Activated CD8-positive, alpha-beta memory T cell treated with anti-CD3 and anti-CD28 coated beads, Interleukin-2, amount 10 ng/mL, durations not matched to agents 7 days and 5 days (primary cell): ENCODE measurements at regions not wholly inside any gene's neighbourhood (a gene's known extent, or its start where the extent isn't known, plus 50 kb on each side); places are given as distances from the start of the nearest gene placed in this dataset.
"Not testable (repeated sequence)": the region's sequence is repeated elsewhere in the genome, so short reads cannot be mapped to it uniquely, and the experiment has no call there.

Experiments used
- ATAC-seq: fragments of 150-1000 bp; cut with Tn5 transposase; one replicate; pipeline ENCODE4 v1.10.0; 2021; ENCODE audit warnings: moderate library complexity
- CTCF ChIA-PET: fragments of 350-600 bp; sonication (Branson Sonifier 250); formaldehyde crosslinking; loops from one replicate; lab custom pipeline; 2021; ENCODE audit warnings: antibody characterized with exemption; lab: Charles Lee
- DNase-seq: peaks from one replicate; pipeline ENCODE4 v3.0.0-alpha.2; 2020
- H3K27ac Mint-ChIP-seq: one replicate; pipeline ENCODE4 v1.8.0; 2021; ENCODE audit warnings: mild to moderate bottlenecking, mixed read lengths
- H3K27me3 Mint-ChIP-seq: one replicate; pipeline ENCODE4 v1.8.0; 2021; ENCODE audit warnings: mixed read lengths
- H3K36me3 Mint-ChIP-seq: one replicate; pipeline ENCODE4 v1.8.0; 2021; ENCODE audit warnings: mild to moderate bottlenecking, mixed read lengths
- H3K4me1 Mint-ChIP-seq: one replicate; pipeline ENCODE4 v1.8.0; 2021; ENCODE audit warnings: mixed read lengths
- H3K4me3 Mint-ChIP-seq: one replicate; pipeline ENCODE4 v1.8.0; 2021; ENCODE audit warnings: mild to moderate bottlenecking, moderate library complexity, mixed read lengths
- H3K9me3 Mint-ChIP-seq: one replicate; pipeline ENCODE4 v1.8.0; 2022; ENCODE audit warnings: low read depth, mixed read lengths

DNA sequence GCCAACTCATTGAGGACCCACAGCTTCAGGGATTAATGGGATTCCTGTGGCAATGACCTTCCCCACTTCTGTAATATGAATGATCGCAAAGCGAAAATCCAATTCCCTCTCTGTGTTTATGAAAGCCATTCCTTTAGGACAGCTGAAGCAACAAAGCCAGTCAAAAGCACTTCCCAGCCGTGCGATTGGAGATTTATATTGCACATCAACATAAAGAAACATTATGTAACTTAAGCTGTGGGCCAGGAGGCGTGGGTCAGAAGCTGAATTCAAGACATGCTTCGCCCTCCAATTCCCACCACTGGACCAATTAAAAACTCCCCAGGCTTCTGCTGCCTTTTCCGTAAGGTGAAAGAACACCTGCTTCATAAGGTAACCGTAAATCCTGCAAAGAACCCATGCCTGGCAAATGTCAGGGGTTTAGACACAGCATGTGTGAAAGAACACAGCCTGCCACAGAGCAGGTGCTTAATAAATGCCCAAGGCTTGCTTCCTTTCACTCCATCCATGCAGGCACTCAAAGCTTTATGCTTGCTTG is 138.9 kb upstream of the SOD1 start:
- CTCF ChIA-PET: no interaction called here
- H3K9me3 Mint-ChIP-seq: no peaks in the 10 kb centered on the region
- DNase-seq (no peak), ATAC-seq (no peak)
- H3K4me1 Mint-ChIP-seq: no peaks in the 10 kb centered on the region
- H3K27ac Mint-ChIP-seq: no peak overlapping the region
- H3K4me3 Mint-ChIP-seq: no peak overlapping the region
- H3K36me3 Mint-ChIP-seq: no peaks in the 10 kb centered on the region
- peaks cover 14% of the 10 kb centered on the region for H3K27me3 Mint-ChIP-seq

DNA sequence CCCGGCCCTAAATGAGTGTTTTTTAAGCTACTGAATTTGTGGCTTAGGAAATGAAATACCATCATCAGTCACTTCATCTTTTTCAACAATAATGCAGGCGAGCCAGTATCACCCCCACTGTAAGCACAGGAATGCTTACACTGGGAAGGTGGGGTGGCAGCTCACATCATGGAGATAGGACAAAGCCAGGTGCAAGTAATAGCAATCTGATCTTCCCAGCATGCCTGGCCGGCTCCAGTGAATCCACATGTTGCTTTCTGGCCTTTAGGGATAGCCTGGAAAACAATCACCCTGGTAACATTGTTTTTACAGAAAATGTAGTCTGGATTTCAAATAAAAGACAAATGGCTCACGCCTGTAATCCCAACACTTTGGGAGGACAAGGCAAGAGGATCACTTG is 140.9 kb upstream of the SOD1 start:
- Mint-ChIP-seq H3K36me3 (no peaks in the 10 kb centered on the region), H3K27me3 (peaks cover 20% of the 10 kb centered on the region), H3K4me1 (no peaks in the 10 kb centered on the region), H3K9me3 (no peaks in the 10 kb centered on the region), H3K27ac (no peak overlapping the region), H3K4me3 (no peak overlapping the region)
- DNase-seq (no peak), ATAC-seq (no peak)
- CTCF ChIA-PET: no interaction called here

DNA sequence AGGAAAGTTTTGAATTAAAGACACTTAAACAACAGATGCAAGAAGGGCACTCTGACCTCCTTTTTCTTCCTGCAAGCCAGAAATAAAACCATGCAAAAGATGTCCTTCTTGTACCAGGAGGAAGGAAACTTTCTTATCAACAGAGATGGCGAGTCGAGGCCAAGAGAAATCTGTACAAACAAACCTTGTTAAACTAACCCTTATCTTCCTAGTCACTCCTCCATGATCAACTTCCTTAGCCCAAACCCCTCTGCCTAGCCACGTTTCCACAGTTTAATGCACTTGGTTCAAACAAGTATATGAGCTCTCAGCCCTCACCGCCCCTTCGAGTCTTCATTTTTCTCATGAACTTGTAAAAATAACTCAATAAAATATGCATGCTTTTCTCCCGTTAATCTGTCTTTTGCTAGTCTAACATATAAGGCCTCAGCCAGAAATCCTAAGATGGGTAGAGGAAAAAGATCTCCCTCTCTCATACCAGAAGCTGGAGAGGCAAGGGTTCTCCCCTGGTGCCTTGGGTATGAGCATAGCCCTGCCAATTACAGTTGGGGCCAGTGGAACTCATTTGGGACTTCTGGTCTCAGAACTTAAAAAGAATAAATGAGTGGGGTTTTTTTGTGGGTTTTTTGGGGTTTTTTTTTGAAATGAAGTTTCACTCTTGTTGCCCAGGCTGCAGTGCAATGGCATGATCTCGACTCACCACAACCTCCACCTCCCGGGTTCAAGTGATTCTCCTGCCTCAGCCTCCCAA is 141.7 kb upstream of the SOD1 start:
- CTCF ChIA-PET: no interaction called here
- DNase-seq (no peak), ATAC-seq (no peak)
- Mint-ChIP-seq H3K36me3 (no peaks in the 10 kb centered on the region), H3K4me3 (no peak overlapping the region), H3K27me3 (peaks cover 22% of the 10 kb centered on the region), H3K27ac (no peak overlapping the region), H3K9me3 (no peaks in the 10 kb centered on the region), H3K4me1 (no peaks in the 10 kb centered on the region)

DNA sequence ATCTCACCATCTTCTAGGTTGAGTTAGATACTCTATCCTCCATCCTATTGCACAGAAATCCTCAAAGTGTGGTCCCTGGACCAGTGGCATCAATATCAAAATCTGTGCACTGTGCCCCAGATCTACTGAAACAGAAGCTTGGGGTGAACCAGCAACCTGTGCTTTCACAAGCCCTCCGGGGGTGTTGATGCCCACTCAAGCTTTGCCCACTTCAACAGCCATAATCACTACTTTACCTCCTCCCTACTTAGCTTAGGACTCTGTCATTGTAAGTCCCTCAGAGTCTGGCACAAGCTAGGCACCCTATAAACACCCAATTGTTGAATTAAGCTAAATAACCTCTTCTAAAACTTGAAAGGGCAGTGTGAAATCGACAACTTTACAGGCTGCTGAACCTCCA is 144.2 kb upstream of the SOD1 start:
- no peak overlapping the region for H3K4me3 Mint-ChIP-seq

DNA sequence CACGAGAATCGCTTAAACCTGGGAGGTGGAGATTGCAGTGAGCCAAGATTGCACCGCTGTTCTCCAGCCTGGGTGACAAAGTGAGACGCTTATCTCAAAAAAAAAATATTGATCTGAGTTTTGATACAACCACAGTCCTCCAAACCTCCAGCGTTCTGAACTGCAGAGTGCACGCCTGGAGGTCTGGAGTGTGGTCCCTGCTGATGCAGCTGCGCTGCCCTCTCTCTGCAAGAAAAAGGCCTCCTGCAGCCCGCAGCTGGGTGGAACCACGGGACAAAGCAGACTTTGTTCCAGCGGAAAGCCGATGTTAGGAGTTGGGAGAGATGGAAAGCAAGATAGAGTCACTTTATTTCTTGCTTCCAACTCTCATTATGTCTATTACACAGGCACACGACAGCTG is 144.9 kb upstream of the SOD1 start:
- Mint-ChIP-seq H3K27me3 (peaks cover 25% of the 10 kb centered on the region), H3K4me3 (no peak overlapping the region), H3K4me1 (peaks cover 10% of the 10 kb centered on the region), H3K9me3 (no peaks in the 10 kb centered on the region), H3K36me3 (no peaks in the 10 kb centered on the region), H3K27ac (no peak overlapping the region)
- ATAC-seq (no peak), DNase-seq (no peak)
- CTCF ChIA-PET: interaction anchor here (1.3 kb wide), 1 partner anchor 301 kb away, joined by 3 read pairs; no protein-coding TSS in a partner anchor

More for the DNA sequence above, 144.2 kb upstream of the SOD1 start:
- H3K9me3 Mint-ChIP-seq: no peaks in the 10 kb centered on the region
- DNase-seq (no peak), ATAC-seq (no peak)
- CTCF ChIA-PET: interaction anchor here (0.9 to 1.3 kb wide), 2 partner anchors 44 to 302 kb away, joined by 3 read pairs; no protein-coding TSS in a partner anchor
- H3K36me3 Mint-ChIP-seq: no peaks in the 10 kb centered on the region
- peaks cover 29% of the 10 kb centered on the region for H3K27me3 Mint-ChIP-seq
- H3K27ac Mint-ChIP-seq: no peak overlapping the region
- H3K4me1 Mint-ChIP-seq: peaks cover 3% of the 10 kb centered on the region

DNA sequence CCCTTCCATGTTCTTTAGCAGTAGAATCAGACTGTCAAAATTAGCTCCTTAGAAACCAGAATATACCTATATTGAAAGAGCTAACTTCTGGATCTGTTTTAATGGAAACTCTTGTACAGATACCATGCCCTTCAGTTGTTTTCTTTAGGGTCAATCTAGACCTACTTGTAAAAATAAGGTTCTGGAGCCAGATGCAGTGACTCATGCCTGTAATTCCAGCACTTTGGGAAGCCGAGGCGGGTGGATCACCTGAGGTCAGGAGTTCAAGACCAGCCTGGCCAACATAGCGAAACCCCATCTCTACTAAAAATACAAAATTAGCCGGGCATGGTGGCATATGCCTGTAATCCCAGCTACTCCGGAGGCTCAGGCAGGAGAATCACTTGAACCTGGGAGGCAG is 146.0 kb upstream of the SOD1 start:
- H3K4me3 Mint-ChIP-seq, H3K9me3 Mint-ChIP-seq, ATAC-seq, H3K36me3 Mint-ChIP-seq, DNase-seq, H3K27ac Mint-ChIP-seq: not testable (repeated sequence)
- CTCF ChIA-PET: interaction anchor here (0.7 kb wide), 1 partner anchor 318 kb away, joined by 3 read pairs; no protein-coding TSS in a partner anchor
- Mint-ChIP-seq H3K27me3 (peaks cover 33% of the 10 kb centered on the region), H3K4me1 (peaks cover 18% of the 10 kb centered on the region)

DNA sequence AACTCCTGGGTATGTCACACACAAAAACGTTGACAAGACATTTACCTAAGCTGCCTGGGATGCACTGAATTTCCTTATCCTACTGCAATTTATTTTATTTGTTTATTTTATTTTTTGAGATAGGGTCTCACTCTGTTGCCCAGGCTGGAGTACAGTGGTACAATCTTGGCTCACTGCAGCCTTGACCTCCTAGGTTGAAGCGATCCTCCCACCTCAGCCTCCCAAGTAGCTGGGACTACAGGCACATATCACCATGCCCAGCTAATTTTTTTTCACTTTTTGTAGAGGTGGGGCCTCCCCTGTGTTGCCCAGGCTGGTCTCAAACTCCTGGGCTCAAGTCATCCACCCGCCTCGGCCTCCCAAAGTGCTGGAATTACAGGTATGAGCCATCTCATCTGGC is 147.5 kb upstream of the SOD1 start:
- H3K27me3 Mint-ChIP-seq: peaks cover 35% of the 10 kb centered on the region
- CTCF ChIA-PET: interaction anchor here (1.5 kb wide), 1 partner anchor 69 kb away, joined by 3 read pairs; no protein-coding TSS in a partner anchor
- not testable (repeated sequence) for ATAC-seq

DNA sequence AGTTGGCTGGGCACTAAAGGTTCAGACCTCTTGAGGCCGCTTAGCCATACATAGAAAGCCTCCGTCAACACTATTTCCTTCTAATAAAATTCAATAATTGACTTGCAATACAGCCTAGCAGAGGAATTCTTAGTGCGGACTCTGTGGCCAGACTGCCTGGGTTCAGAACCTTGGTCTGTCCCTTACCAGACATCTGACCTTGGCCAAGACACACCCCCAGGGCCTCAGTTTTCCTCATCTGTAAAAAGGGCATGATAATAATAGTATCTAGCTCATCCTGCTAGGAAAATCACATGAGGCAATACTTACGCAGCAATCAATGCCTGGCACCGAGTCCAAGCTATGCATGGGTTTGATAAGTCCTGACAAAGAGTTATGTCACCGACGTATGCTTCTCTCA is 148.2 kb upstream of the SOD1 start:
- Mint-ChIP-seq H3K9me3 (no peaks in the 10 kb centered on the region), H3K27ac (no peak overlapping the region), H3K27me3 (peaks cover 35% of the 10 kb centered on the region), H3K36me3 (no peaks in the 10 kb centered on the region), H3K4me3 (no peak overlapping the region), H3K4me1 (peaks cover 20% of the 10 kb centered on the region)
- CTCF ChIA-PET: no interaction called here
- DNase-seq (no peak), ATAC-seq (no peak)

More for the DNA sequence above, 147.5 kb upstream of the SOD1 start:
- DNase-seq, H3K36me3 Mint-ChIP-seq, H3K4me3 Mint-ChIP-seq, H3K27ac Mint-ChIP-seq, H3K9me3 Mint-ChIP-seq: not testable (repeated sequence)
- peaks cover 18% of the 10 kb centered on the region for H3K4me1 Mint-ChIP-seq

DNA sequence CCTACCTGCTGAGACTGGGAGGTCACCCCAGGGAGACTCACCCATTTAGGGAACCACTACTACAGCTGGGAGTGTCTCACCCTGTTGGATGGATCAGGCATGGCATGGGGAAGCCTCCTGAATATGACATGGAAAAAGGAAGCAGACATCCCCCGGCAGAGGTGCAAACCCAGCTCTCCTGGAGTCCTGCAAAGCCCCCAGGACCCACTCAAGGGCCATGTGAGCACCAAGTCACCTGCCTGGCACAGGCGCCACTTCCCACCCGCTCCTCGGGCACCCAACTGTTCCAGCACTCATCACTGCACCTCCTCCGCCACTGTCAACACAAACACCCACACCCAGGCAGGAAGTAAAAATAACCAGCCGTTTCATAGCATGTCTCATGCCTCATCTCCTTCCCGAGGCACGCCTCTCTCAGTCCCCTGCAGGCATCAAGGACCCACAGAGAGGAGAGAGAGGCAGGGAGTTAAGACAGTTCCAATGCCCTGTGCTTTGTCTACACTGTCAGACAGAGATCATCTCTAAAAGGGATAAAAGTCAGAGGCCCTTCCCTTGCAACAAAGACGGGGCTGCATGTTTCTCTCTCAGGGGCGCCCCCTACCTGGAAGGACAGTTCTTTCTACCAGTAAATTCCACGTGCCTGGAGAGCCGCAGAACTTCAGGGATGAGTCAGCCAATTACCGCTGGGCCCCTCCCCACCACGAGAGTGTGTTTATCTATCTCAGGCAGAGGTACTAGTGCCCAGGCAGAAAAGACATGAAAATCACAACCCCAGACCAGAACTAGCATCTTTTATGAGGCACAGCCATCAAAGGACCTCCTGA is 150.1 kb upstream of the SOD1 start:
- Mint-ChIP-seq H3K27me3 (peaks cover 42% of the 10 kb centered on the region), H3K4me1 (peaks cover 26% of the 10 kb centered on the region), H3K36me3 (no peaks in the 10 kb centered on the region), H3K9me3 (no peaks in the 10 kb centered on the region), H3K27ac (peak overlapping the region; percentile 58), H3K4me3 (peak overlapping the region; percentile 21)
- ATAC-seq (peak; percentile 88), DNase-seq (peak; percentile 90)
- CTCF ChIA-PET: no interaction called here

DNA sequence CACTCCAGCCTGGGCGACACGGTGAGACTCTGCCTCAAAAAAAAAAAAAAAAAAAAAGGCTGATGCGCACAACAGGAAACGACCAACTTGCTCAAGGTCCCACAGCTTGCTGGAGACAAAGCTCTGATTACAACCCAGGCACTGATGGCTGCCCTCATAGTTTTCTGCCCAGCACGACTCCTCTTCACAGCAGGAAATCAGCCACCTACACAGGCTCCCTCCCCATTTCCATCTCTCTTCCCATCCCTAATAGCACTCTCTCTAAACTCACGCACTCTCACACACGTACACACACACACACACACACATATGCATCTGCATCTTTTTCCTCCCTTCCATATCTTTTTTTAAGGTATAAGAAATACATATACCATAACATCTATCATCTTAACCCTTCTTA is 153.5 kb upstream of the SOD1 start:
- peaks cover 26% of the 10 kb centered on the region for H3K4me1 Mint-ChIP-seq
- ATAC-seq: no peak
- no peak overlapping the region for H3K27ac Mint-ChIP-seq
- peaks cover 33% of the 10 kb centered on the region for H3K27me3 Mint-ChIP-seq
- no peaks in the 10 kb centered on the region for H3K36me3 Mint-ChIP-seq
- DNase-seq: no peak
- CTCF ChIA-PET: interaction anchor here (0.7 kb wide), 1 partner anchor 589 kb away, joined by 3 read pairs; no protein-coding TSS in a partner anchor
- no peaks in the 10 kb centered on the region for H3K9me3 Mint-ChIP-seq
- H3K4me3 Mint-ChIP-seq: no peak overlapping the region

DNA sequence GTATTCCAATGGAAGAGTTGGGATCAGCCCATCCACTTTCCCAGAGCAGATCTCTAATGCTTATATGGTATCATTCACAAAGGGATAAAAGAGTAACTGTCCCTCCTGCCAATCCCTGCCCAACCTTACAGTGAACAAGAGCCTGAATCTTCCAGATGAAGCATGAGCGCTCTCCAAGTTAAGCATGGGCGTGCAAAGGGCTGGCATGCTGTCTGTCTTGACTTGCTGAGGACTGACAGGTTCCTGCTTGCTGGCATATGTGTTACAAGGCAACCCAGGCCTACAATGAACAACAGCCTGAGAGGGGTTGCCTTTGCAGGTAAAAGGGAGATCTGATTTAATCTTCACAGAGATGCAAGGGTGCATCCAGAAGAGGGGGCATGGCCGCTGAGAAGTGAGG is 155.6 kb upstream of the SOD1 start:
- Mint-ChIP-seq H3K9me3 (no peaks in the 10 kb centered on the region), H3K36me3 (no peaks in the 10 kb centered on the region), H3K4me1 (peaks cover 10% of the 10 kb centered on the region), H3K27me3 (peaks cover 24% of the 10 kb centered on the region), H3K4me3 (no peak overlapping the region), H3K27ac (no peak overlapping the region)
- no peak for DNase-seq
- CTCF ChIA-PET: interaction anchor here (1.5 kb wide), 2 partner anchors 77 to 402 kb away, joined by 3 to 6 read pairs; no protein-coding TSS in a partner anchor
- no peak for ATAC-seq

DNA sequence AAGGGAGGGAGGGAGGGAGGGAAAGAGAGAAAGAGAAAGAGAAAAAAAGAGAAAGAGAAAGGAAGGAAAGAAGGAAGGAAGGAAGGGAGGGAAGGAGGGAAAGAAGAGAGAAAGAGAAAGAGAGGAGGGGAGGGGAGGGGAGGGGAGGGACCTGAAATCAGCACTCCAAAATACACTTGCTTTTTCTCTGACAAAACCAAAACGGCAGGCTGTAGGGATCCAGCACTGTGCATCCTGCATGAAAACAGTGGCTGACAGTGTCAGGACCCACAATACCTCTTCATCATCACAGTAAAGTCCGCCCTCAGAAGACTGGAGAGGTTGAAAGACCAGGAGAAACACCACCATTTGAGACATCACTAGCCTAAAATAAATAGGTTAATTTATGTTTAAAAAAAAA is 156.0 kb upstream of the SOD1 start:
- Mint-ChIP-seq H3K27me3 (peaks cover 20% of the 10 kb centered on the region), H3K9me3 (no peaks in the 10 kb centered on the region), H3K27ac (no peak overlapping the region), H3K4me3 (no peak overlapping the region), H3K36me3 (no peaks in the 10 kb centered on the region), H3K4me1 (peaks cover 8% of the 10 kb centered on the region)
- CTCF ChIA-PET: no interaction called here
- ATAC-seq (no peak), DNase-seq (no peak)

DNA sequence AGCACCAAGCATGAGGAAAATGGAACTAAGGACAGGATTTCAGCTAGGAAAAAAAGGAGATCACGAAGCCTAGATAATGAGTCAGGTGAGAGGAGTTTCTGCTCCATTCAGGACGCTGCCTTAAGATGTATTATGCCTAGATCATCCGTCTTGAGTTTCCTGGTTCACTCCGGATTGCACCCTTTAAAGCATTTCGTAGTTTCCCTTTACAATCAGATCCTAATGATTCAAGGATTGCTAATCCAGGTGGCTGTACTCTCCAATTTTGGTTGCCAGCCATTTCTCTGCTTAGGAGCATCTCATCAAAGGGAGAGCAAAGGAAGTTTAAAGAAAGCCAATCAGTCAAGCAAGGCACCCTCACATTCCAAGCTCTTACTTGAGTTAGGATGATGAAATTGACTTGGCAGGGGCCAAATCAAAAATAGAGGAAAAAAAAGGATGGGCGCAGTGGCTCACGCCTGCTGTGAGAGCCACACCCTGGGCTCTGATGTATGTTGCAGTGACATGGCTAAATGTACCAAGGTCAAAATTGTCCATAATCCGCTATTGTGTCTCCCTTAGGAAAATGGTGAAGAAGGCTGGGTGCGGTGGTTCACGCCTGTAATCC is 156.9 kb upstream of the SOD1 start:
- no peak overlapping the region for H3K27ac Mint-ChIP-seq
- CTCF ChIA-PET: no interaction called here
- no peaks in the 10 kb centered on the region for H3K9me3 Mint-ChIP-seq
- H3K4me1 Mint-ChIP-seq: peaks cover 8% of the 10 kb centered on the region
- DNase-seq (no peak), ATAC-seq (no peak)
- no peak overlapping the region for H3K4me3 Mint-ChIP-seq
- peaks cover 21% of the 10 kb centered on the region for H3K27me3 Mint-ChIP-seq
- H3K36me3 Mint-ChIP-seq: no peaks in the 10 kb centered on the region
